MM.1S (cell line): ENCODE measurements at regions not wholly inside any gene's neighbourhood (a gene's known extent, or its start where the extent isn't known, plus 50 kb on each side); places are given as distances from the start of the nearest gene placed in this dataset.

Experiments
- DNase-seq: peaks from one replicate; pipeline ENCODE4 v3.0.0-alpha.2; 2015
- H2AFZ ChIP-seq: fragments of 300-600 bp; sonication (generic); 2 replicates; pipeline ENCODE4 v1.6.0; 2016; ENCODE audit warnings: antibody characterized with exemption, low read length
- H3F3A ChIP-seq: fragments of 300-600 bp; sonication (generic); 2 replicates; pipeline ENCODE4 v1.6.1; 2016; ENCODE audit warnings: mild to moderate bottlenecking, antibody characterized with exemption, low read length, moderate library complexity, mixed read lengths; ENCODE audit not compliant: insufficient read depth
- H3K27ac ChIP-seq: fragments of 300-600 bp; sonication (generic); 2 replicates; pipeline ENCODE4 v1.5.1; 2016; ENCODE audit warnings: mild to moderate bottlenecking, low read length
- H3K27me3 ChIP-seq: fragments of 300-600 bp; sonication (generic); replicated peaks from 2 replicates; pipeline ENCODE4 v1.6.0; 2016; ENCODE audit warnings: low read length; ENCODE audit not compliant: insufficient read depth
- H3K36me3 ChIP-seq: fragments of 300-600 bp; sonication (generic); replicated peaks from 2 replicates; pipeline ENCODE4 v1.6.1; 2016; ENCODE audit warnings: mild to moderate bottlenecking, low read length, mixed read lengths; ENCODE audit not compliant: insufficient read depth
- H3K4me1 ChIP-seq: fragments of 300-600 bp; sonication (generic); 2 replicates; pipeline ENCODE4 v1.6.1; 2016; ENCODE audit warnings: low read length, mixed read lengths
- H3K4me2 ChIP-seq: fragments of 300-600 bp; sonication (generic); 2 replicates; pipeline ENCODE4 v1.6.0; 2016; ENCODE audit warnings: low read depth, low read length
- H3K4me3 ChIP-seq: fragments of 300-600 bp; sonication (generic); 2 replicates; pipeline ENCODE4 v1.5.1; 2016; ENCODE audit warnings: low read length, mixed read lengths
- H3K79me2 ChIP-seq: fragments of 300-600 bp; sonication (generic); 2 replicates; pipeline ENCODE4 v1.6.1; 2016; ENCODE audit warnings: mixed run types, low read length, mixed read lengths
- H3K9ac ChIP-seq: fragments of 300-600 bp; sonication (generic); 2 replicates; pipeline ENCODE4 v1.6.1; 2016; ENCODE audit warnings: low read length, mixed read lengths
- H3K9me2 ChIP-seq: fragments of 300-600 bp; sonication (generic); replicated peaks from 2 replicates; pipeline ENCODE4 v1.6.1; 2016; ENCODE audit warnings: mild to moderate bottlenecking, low read length, mixed read lengths; ENCODE audit not compliant: insufficient read depth
- H3K9me3 ChIP-seq: fragments of 300-600 bp; sonication (generic); replicated peaks from 2 replicates; pipeline ENCODE4 v1.6.1; 2016; ENCODE audit warnings: mild to moderate bottlenecking, low read length, mixed read lengths; ENCODE audit not compliant: insufficient read depth
- H4K20me1 ChIP-seq: fragments of 300-600 bp; sonication (generic); 2 replicates; pipeline ENCODE4 v1.6.1; 2016; ENCODE audit warnings: mild to moderate bottlenecking, low read length, moderate library complexity, mixed read lengths; ENCODE audit not compliant: insufficient read depth
- EZH2 ChIP-seq: fragments of 300-600 bp; sonication (generic); optimal IDR thresholded peaks from 2 replicates; pipeline ENCODE3; 2017; ENCODE audit warnings: low read depth, mild to moderate bottlenecking, antibody characterized with exemption, low read length, mixed read lengths
- EZH2phosphoT487 ChIP-seq: fragments of 300-600 bp; sonication (generic); IDR thresholded peaks from 2 replicates; pipeline ENCODE4 v1.6.1; 2018; ENCODE audit warnings: antibody characterized with exemption, low read length
- TF ChIP-seq, protein P1 (sequence below): fragments of 300-600 bp; sonication (generic); IDR thresholded peaks from 2 replicates; pipeline ENCODE4 v1.5.1; 2016; ENCODE audit warnings: antibody characterized with exemption, low read length, mixed read lengths

DNA sequence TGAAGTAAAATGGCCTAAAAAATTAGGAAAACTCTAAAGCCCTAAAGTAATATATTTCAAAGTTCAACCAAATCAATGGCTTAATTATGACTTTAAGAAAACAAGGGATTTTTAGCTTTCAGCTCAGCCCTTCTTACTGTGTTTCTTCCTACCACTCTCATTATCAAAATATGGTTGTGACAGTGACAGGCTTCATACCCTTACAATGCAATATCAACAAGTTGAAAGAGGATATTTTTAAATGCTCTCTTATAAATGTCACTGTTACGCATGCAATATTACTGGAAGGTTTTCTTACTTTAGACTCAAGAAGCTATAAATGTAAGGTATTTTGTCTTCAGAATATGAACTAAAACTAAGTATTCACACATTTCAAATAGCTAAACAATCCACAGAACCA is 1225.7 kb upstream of the MIR17HG start:
- H3F3A ChIP-seq, result no peaks in the 10 kb centered on the region
- no peak overlapping the region for H2AFZ ChIP-seq
- no peak overlapping the region for H3K9ac ChIP-seq
- H3K4me1 ChIP-seq, result no peaks in the 10 kb centered on the region
- no peak for DNase-seq
- no peak overlapping the region for H3K4me2 ChIP-seq
- TF ChIP-seq EZH2, result no peak
- TF ChIP-seq, protein P1, sequence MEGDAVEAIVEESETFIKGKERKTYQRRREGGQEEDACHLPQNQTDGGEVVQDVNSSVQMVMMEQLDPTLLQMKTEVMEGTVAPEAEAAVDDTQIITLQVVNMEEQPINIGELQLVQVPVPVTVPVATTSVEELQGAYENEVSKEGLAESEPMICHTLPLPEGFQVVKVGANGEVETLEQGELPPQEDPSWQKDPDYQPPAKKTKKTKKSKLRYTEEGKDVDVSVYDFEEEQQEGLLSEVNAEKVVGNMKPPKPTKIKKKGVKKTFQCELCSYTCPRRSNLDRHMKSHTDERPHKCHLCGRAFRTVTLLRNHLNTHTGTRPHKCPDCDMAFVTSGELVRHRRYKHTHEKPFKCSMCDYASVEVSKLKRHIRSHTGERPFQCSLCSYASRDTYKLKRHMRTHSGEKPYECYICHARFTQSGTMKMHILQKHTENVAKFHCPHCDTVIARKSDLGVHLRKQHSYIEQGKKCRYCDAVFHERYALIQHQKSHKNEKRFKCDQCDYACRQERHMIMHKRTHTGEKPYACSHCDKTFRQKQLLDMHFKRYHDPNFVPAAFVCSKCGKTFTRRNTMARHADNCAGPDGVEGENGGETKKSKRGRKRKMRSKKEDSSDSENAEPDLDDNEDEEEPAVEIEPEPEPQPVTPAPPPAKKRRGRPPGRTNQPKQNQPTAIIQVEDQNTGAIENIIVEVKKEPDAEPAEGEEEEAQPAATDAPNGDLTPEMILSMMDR, result no peak
- TF ChIP-seq EZH2phosphoT487, result no peak
- no peaks in the 10 kb centered on the region for H4K20me1 ChIP-seq
- H3K27me3 ChIP-seq, result no peaks in the 10 kb centered on the region
- no peaks in the 10 kb centered on the region for H3K36me3 ChIP-seq
- H3K27ac ChIP-seq, result no peak overlapping the region
- H3K9me3 ChIP-seq, result no peaks in the 10 kb centered on the region
- no peaks in the 10 kb centered on the region for H3K79me2 ChIP-seq
- no peaks in the 10 kb centered on the region for H3K9me2 ChIP-seq
- no peak overlapping the region for H3K4me3 ChIP-seq

DNA sequence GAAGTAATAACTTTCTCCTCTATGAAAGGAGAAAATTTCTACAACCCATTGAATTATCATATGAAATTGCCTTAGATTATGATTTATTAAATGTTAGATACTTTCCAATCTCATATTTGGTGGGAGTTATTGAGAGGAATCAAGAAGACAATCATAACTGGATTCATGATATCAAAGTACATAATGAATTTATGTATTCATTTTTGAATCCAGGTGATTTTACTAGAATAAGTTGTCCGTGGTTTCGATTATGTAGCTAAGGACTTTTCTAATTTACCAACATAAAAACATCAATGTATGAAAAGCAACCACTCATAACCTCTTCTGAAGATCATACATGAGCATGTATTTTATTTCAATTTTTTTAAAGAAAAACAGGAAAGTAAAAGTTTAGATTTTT is 1225.0 kb upstream of the MIR17HG start:
- no peak for DNase-seq
- Histone ChIP-seq H3K4me1 (no peaks in the 10 kb centered on the region), H3K9me2 (no peaks in the 10 kb centered on the region), H3K9me3 (no peaks in the 10 kb centered on the region), H3K4me3 (no peak overlapping the region), H2AFZ (no peak overlapping the region), H4K20me1 (no peaks in the 10 kb centered on the region), H3K4me2 (no peak overlapping the region), H3K36me3 (no peaks in the 10 kb centered on the region), H3F3A (no peaks in the 10 kb centered on the region), H3K27me3 (no peaks in the 10 kb centered on the region), H3K79me2 (no peaks in the 10 kb centered on the region), H3K27ac (no peak overlapping the region), H3K9ac (no peak overlapping the region)
- TF ChIP-seq EZH2phosphoT487, result no peak
- TF ChIP-seq, protein P1, result no peak
- TF ChIP-seq EZH2, result no peak

DNA sequence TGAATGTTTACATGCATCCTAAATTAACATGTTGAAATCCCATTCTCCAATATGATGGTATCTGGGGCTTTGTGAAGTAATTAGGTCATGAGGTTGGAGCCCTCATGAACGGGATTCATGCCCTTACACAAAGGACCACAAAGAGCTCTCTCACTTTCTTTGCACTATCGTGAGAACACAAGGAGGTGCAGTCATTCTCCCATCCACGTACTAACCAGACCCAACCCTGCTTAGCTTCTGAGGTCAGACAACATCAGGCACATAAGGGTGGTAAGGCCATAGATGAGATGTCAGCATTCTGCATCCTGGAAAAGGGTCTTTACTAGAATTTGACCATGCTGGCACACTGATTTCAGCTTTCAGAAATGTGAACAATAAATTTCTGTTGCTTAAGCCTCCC is 1211.9 kb upstream of the MIR17HG start:
- no peak overlapping the region for H3K4me2 ChIP-seq
- no peak overlapping the region for H2AFZ ChIP-seq
- H3K4me3 ChIP-seq, result no peak overlapping the region
- no peaks in the 10 kb centered on the region for H3K9me3 ChIP-seq
- no peak overlapping the region for H3K27ac ChIP-seq
- no peak for DNase-seq
- no peaks in the 10 kb centered on the region for H3K36me3 ChIP-seq
- H3K4me1 ChIP-seq, result no peaks in the 10 kb centered on the region
- H3K79me2 ChIP-seq, result no peaks in the 10 kb centered on the region
- no peak overlapping the region for H3K9ac ChIP-seq
- no peaks in the 10 kb centered on the region for H3K9me2 ChIP-seq
- no peak for TF ChIP-seq EZH2phosphoT487
- TF ChIP-seq EZH2, result no peak
- TF ChIP-seq, protein P1, result no peak
- no peaks in the 10 kb centered on the region for H3K27me3 ChIP-seq
- no peaks in the 10 kb centered on the region for H4K20me1 ChIP-seq
- H3F3A ChIP-seq, result no peaks in the 10 kb centered on the region
